Activated T-helper 1 cell treated with anti-CD3 and anti-CD28 coated beads, Interleukin-12 subunit alpha, Interleukin-12 subunit beta, Interleukin-2, Interleukin-4 antibody, amounts not matched to agents 30 ng/mL and 10 ng/mL and 1 ng/mL, durations not matched to agents 14 hours and 24 hours and 36 hours (primary cell): ENCODE measurements at regions not wholly inside any gene's neighbourhood (a gene's known extent, or its start where the extent isn't known, plus 50 kb on each side); places are given as distances from the start of the nearest gene placed in this dataset.
"Not testable (repeated sequence)": the region's sequence is repeated elsewhere in the genome, so short reads cannot be mapped to it uniquely, and the experiment has no call there.

ENCODE experiments used
- DNase-seq: peaks from one replicate; pipeline ENCODE4 v3.0.0; 2021; ENCODE audit warnings: low spot score
- H3K27ac Mint-ChIP-seq: one replicate; pipeline ENCODE4 v1.8.0; 2021; ENCODE audit warnings: mild to moderate bottlenecking, mixed read lengths
- H3K27me3 Mint-ChIP-seq: one replicate; pipeline ENCODE4 v1.8.0; 2022; ENCODE audit warnings: mild to moderate bottlenecking, moderate library complexity, mixed read lengths; ENCODE audit not compliant: insufficient read depth
- H3K36me3 Mint-ChIP-seq: one replicate; pipeline ENCODE4 v1.8.0; 2021; ENCODE audit warnings: low read depth, mixed read lengths
- H3K4me1 Mint-ChIP-seq: one replicate; pipeline ENCODE4 v1.8.0; 2021; ENCODE audit warnings: low read depth, mixed read lengths
- H3K4me3 Mint-ChIP-seq: one replicate; pipeline ENCODE4 v1.8.0; 2021; ENCODE audit warnings: mild to moderate bottlenecking, moderate library complexity, mixed read lengths
- H3K9me3 Mint-ChIP-seq: one replicate; pipeline ENCODE4 v1.8.0; 2021; ENCODE audit warnings: mixed read lengths
- intact Hi-C: fragments of 100-400 bp; cut with micrococcal nuclease; formaldehyde crosslinking; loops from one replicate; pipeline ENCODE4 v1.15.1; 2024

DNA sequence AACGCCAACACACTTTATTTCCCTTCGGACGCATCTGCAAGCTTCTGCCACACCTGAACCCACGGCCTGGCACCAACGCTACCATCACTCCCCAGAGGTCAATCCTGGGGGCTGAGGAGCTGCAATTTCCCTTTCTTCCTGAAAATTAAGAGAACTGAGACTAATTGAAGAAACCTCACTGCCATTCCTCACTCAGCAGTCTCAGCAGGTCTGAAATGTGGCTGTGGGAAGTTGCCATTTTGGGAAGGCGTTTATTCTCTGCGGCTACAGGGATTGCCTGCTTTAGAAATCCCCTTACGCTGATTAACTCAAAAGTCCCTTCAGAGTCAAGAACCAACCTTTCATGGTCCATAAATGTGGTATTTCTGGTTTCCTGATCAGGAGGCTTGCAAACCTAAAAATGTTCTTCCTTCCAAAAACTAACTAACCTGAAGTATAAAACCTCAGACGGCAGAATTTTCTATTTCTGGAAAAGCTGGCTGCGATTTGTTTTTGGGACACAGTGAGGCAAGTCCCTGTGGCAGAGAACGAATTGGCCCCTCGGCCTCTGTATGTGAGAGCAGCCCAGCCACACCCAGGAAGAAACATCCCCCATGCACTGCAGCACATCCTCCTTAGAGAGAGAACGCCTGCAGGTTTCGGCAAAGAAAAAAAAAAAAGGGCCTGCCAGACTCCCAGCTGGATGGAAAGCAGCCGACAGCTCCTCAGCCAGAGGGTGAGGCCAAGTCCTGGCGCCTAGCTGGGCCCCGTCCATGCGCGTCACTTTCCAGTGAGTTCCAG is 5404.8 kb upstream of the TPTE start:
- not testable (repeated sequence) for DNase-seq

DNA sequence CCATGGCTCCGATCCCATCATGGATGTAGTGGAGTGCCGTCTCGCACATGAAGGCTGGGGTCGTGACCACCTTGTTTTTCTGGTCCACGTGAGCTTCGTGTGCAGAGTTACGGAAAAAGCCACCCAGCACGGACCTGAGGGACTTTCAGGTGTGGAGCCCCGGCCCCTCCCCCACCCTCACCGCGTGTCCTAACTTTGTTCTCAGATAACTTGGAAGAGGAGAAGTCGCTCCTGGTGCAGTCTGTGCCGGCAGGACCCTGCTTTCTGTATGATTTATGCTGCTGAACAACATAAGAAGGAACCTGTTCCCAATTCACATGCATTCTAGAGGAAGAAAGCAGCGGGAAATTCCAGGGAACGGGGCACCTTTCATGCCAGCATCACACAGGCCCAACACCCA is 5404.2 kb upstream of the TPTE start:
- intact Hi-C loops, H3K27me3 Mint-ChIP-seq, H3K4me3 Mint-ChIP-seq, DNase-seq, H3K9me3 Mint-ChIP-seq, H3K4me1 Mint-ChIP-seq, H3K27ac Mint-ChIP-seq, H3K36me3 Mint-ChIP-seq: not testable (repeated sequence)

More for the DNA sequence above, 5404.8 kb upstream of the TPTE start:
- intact Hi-C loops, H3K27ac Mint-ChIP-seq, H3K4me1 Mint-ChIP-seq, H3K27me3 Mint-ChIP-seq, H3K9me3 Mint-ChIP-seq, H3K4me3 Mint-ChIP-seq, H3K36me3 Mint-ChIP-seq: not testable (repeated sequence)

DNA sequence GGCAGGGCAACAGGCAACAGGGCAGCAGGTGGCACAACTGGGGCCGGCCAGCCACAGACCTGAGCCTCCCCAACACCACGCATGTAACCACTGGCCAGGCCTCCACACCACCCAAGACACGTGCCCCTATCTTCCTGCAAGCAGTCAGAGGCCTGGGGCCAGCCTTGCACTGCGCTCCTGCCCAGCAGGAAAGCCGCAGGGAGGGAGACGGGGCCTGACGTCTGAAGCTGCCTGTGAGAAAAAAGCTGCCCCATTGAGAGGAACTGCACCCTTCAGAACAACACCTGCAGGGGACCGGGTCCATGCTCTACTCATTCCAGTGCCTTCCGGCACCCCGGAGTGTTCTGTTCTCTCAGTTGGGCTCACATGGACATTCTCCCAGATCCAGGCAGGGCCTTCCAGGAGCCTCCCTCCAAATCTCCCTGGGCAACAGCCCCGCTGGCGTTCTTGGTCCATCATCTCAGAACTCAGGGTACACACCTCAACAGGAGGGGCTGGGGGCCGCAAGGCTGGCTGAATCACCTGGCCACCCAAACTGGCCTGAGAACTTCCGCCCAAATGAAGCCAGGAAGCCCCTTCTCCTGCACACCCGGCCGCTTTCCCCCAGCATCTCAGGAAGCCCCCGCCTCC is 5403.6 kb upstream of the TPTE start:
- H3K36me3 Mint-ChIP-seq, H3K4me3 Mint-ChIP-seq, H3K9me3 Mint-ChIP-seq, H3K27me3 Mint-ChIP-seq, DNase-seq, H3K4me1 Mint-ChIP-seq, H3K27ac Mint-ChIP-seq, intact Hi-C loops: not testable (repeated sequence)

DNA sequence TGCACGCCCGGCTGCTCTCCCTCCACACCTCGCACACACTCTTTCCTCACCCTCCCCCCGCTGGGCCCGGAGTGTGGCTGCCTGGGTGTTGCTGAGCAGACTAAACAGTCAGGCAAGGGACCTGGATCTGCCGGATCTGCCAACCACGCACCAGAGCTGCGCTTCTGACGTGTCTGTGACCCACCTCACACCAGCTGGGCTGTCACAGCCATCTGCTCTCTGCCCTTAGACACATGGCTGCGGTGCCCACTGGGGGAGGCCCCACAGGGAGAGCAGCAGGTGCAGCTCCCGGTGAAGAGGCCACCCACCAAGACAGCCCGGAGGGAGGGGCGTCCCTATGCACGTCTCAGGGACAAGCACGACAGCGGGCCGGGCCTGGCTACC is 5403.1 kb upstream of the TPTE start:
- H3K27me3 Mint-ChIP-seq, H3K27ac Mint-ChIP-seq, H3K36me3 Mint-ChIP-seq, H3K9me3 Mint-ChIP-seq, DNase-seq, intact Hi-C loops, H3K4me1 Mint-ChIP-seq, H3K4me3 Mint-ChIP-seq: not testable (repeated sequence)

DNA sequence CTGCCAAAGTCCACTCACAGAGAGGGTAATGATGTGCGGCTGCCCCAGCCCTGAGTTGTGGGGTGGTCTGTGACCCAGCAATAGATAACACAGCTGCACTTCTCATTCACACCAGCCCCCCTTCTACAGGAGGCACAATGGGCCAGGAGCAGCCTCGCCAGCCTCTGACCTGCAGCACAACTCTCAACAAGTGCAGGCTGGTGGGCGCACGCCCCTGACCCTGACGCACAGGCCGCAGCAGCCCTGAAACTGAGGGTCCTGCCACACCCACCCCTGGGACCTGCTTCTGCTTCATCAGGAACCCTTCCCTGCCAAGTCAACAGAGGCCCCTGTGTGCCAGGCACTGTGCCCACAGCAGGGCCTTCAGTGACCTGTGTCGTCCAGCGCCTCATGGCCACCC is 5402.2 kb upstream of the TPTE start:
- H3K4me3 Mint-ChIP-seq, H3K27me3 Mint-ChIP-seq, DNase-seq, H3K36me3 Mint-ChIP-seq, H3K9me3 Mint-ChIP-seq, H3K4me1 Mint-ChIP-seq, intact Hi-C loops, H3K27ac Mint-ChIP-seq: not testable (repeated sequence)

DNA sequence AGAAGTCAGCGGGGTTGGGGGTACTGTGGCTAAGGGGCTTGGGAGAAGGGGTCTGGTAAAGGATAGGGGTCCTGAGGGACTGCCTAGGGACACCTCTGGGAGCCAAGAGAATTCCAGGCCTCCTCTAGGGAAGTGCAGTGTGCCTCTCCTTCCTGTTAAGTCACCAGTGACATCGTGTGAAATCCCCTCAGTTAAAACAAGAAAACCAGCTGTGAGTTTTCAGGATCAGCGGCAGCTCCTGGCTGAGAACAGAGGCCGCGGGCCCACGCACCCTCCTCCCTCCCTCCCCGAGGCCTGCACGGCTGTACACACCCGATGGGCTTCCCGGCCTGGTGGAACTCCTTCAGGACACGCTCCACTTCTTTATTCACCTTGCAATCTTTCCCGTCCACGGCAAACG is 5400.0 kb upstream of the TPTE start:
- intact Hi-C loops, H3K4me3 Mint-ChIP-seq, H3K27me3 Mint-ChIP-seq, H3K9me3 Mint-ChIP-seq, H3K27ac Mint-ChIP-seq, H3K4me1 Mint-ChIP-seq, H3K36me3 Mint-ChIP-seq, DNase-seq: not testable (repeated sequence)

DNA sequence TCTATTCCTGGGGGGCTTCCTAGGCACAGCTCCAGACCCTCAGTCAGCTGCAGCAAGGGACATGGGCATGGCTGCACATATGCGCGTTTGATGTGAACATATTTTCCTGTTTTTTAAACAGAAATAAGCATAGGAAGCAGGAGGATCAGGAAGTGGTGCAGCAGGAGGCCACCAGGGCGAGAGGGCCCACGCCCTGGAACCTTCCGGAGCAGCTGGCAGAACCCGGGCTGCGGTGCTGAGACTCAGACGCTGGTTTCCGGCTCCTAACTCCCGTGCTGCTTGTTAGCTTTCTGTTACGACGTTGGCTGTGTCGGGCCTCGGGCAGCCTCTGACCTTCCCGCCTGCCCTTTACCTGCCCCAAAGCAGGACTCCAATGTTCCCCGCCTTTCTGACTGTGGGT is 5399.5 kb upstream of the TPTE start:
- DNase-seq, H3K9me3 Mint-ChIP-seq, H3K27me3 Mint-ChIP-seq, H3K4me3 Mint-ChIP-seq, H3K36me3 Mint-ChIP-seq, H3K4me1 Mint-ChIP-seq, H3K27ac Mint-ChIP-seq, intact Hi-C loops: not testable (repeated sequence)

DNA sequence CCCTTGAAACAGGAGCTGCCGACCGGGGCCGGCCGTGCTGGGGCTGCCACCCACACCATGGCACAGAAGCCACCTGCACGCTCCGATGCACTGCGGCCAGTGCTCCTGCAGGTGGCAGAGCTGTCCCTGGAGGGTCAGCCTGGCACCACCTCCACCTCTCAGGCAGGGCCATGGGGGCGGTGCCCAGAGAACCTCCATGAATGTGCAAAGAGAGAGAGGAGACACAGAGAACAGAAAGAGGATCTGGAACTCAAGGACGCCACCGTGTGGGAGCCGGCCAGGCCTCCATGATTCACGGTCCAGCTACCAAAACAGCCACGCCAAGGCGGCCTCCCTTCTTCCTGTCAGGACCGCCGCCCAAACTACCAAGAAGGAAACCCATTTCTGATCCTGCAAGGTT is 5397.7 kb upstream of the TPTE start:
- H3K27me3 Mint-ChIP-seq, H3K9me3 Mint-ChIP-seq, intact Hi-C loops, H3K4me3 Mint-ChIP-seq, H3K36me3 Mint-ChIP-seq, H3K4me1 Mint-ChIP-seq, H3K27ac Mint-ChIP-seq: not testable (repeated sequence)
- peak; percentile 66 for DNase-seq

DNA sequence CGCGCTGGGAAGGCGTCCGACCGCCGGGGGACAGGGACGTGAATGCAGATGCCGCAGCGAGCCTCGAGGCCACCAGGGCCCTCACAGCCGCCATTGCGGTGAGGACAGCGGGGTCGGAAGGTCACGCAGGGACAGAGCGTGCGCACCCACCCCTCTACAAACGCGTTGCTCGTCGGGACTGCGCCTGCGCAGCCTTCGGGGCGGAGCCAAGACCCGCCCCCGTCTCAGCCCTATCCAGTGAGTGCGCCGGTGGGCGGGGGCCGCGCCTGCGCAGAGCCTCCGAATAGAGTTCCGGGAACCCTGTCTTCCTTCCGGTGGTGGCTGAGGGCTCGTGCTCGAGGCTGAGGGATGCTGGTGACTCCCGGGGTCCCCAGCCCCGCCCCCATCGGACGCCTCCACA is 5393.1 kb upstream of the TPTE start:
- H3K36me3 Mint-ChIP-seq, H3K9me3 Mint-ChIP-seq, intact Hi-C loops, H3K27me3 Mint-ChIP-seq, H3K4me1 Mint-ChIP-seq: not testable (repeated sequence)
- peak; percentile 99 for DNase-seq
- peak overlapping the region; percentile 44 for H3K27ac Mint-ChIP-seq
- H3K4me3 Mint-ChIP-seq = peak overlapping the region; percentile 54

DNA sequence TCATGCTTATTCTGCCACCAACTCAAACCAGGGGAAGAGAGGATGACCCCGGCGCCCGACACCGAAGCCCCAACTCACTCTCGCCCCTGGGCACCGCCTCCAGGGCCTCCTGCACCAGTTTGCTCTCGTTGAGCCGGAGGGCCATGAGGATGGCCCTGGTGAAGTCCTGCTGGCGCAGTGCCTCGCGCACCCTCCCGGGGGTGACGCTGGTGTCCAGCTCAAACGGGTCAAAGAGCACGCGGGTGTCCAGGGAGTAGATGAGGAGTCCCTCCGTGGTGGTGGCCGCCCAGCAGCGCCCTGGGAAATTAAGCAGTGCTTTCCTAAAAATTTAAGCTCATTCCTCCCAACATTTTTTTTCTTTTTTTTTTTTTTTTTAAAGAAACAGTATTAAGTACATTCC is 5387.6 kb upstream of the TPTE start:
- H3K27ac Mint-ChIP-seq, H3K4me3 Mint-ChIP-seq, intact Hi-C loops, H3K4me1 Mint-ChIP-seq, H3K9me3 Mint-ChIP-seq, DNase-seq, H3K27me3 Mint-ChIP-seq, H3K36me3 Mint-ChIP-seq: not testable (repeated sequence)

DNA sequence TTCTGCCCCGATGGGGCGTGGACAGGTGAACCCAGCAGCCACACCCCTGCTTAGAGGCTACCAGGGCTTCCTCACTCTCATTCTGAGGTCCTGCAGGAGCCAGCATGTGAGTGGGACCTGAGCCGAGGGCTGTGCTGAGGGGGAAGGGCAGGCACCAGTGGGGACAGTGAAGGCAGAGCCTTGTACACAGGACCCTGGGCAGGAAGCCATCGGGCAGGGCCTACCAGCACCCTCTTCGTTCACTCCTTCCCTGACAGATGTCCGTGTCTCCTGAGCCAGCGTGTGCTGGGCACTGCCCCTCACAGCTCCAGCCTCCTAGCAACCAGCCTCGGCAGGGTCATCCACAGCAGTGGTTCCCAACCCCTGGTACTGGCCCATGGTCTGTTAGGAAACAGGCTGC is 5385.0 kb upstream of the TPTE start:
- H3K27me3 Mint-ChIP-seq, DNase-seq, intact Hi-C loops, H3K36me3 Mint-ChIP-seq, H3K27ac Mint-ChIP-seq, H3K4me1 Mint-ChIP-seq, H3K9me3 Mint-ChIP-seq, H3K4me3 Mint-ChIP-seq: not testable (repeated sequence)

DNA sequence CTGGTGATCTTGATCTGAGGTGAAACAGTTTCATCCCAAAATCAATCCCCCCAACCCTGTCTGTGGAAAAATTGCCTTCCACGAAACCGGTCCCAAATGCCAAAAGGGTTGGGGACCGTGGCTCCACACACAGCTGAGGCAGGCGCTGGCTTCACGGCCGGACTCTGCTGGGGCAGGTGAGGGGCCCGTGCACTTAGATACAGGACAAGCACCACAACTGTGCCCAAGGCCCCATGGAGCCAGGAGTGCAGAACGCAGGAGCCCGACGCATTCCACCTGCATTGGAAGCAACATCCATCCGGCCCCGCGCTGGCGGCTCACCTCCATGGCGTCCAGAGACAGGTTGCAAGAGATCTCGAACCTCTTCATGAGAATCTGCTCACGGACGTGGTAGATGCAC is 5384.4 kb upstream of the TPTE start:
- H3K4me1 Mint-ChIP-seq, H3K27me3 Mint-ChIP-seq, H3K4me3 Mint-ChIP-seq: not testable (repeated sequence)

DNA sequence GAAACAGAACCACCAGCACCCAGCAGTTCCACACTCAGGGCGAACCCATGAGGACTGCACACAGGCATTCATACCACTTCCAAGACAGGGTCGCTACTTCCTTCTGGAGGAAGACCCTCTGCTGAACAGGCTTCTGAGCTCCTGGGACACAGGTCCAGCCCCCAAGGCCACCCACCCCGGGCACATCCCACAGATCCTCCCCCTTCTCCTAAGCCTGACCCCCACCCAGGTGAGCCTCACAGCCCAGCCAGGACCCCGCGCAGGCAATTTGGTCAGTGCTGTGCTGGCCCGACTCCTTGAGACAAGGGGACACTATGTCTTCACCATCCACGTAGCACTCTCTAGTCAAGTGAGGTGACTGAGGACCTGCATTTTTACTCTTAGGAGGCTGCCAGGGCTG is 5382.7 kb upstream of the TPTE start:
- H3K4me1 Mint-ChIP-seq, H3K9me3 Mint-ChIP-seq, H3K36me3 Mint-ChIP-seq, H3K27me3 Mint-ChIP-seq, H3K4me3 Mint-ChIP-seq, DNase-seq, H3K27ac Mint-ChIP-seq, intact Hi-C loops: not testable (repeated sequence)

More for the DNA sequence above, 5384.4 kb upstream of the TPTE start:
- intact Hi-C loops, H3K9me3 Mint-ChIP-seq, DNase-seq, H3K36me3 Mint-ChIP-seq, H3K27ac Mint-ChIP-seq: not testable (repeated sequence)

DNA sequence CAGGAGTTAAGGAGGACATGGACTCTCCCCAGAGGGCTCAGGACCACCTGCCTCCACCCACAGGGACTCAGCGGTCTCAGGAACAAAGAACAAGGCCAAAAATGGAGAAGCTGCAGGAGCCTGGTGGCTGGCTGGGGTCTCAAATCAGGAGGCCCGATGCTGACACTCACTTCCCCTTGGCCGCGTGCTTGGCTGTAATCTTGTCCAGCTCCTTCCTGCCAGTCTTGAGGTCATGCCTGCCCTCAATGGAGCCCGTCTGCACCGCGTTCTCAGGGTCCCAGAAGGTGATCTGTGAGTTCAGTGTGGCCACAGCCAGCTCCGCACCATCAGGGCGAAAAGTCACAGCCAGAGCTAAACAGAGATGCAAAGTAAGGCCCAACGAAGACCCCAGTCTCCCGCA is 5381.9 kb upstream of the TPTE start:
- DNase-seq, intact Hi-C loops, H3K27ac Mint-ChIP-seq, H3K27me3 Mint-ChIP-seq, H3K4me3 Mint-ChIP-seq, H3K36me3 Mint-ChIP-seq, H3K4me1 Mint-ChIP-seq, H3K9me3 Mint-ChIP-seq: not testable (repeated sequence)
